ENCODE measurements at regions not wholly inside any gene's neighbourhood (a gene's known extent, or its start where the extent isn't known, plus 50 kb on each side); places are given as distances from the start of the nearest gene placed in this dataset.

DNA sequence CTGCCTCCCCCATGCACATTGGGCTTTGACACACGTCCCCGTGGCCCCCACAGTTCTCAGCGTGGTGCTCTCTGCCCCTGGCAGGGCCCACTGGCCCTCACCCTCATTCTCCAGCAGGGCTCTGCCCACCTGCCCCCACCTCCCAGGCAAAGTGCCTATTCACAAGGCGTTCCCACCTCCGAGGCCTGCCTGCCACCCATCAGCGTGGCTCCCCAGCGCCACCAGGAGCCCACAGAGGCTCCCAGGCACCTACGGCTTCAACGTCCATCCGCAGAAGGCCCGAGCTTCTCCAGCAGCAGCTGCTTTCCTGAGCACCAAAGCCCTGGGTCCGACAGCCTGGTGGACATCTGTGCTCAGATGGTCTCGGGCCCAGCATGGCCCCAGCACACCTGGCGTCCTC is 211.8 kb upstream of the PPP2R2D start:
- no peaks in the 10 kb centered on the region for H3K9me1 ChIP-seq (replicated peaks; ENCODE audit: control insufficient read depth, extremely low read depth, insufficient read depth, low read length)
- no peak overlapping the region for H2AFZ ChIP-seq (ENCODE audit: low read depth, low read length)
- CTCF ChIA-PET, result no interaction called here
- no peaks in the 10 kb centered on the region for H3K4me1 ChIP-seq (ENCODE audit: control insufficient read depth, extremely low read depth, insufficient read depth, low read length)
- H3K36me3 ChIP-seq (ENCODE audit: control insufficient read depth in 2 of 2, extremely low read depth in 1 of 2, insufficient read depth in 2 of 2, low read length in 2 of 2), result no peaks in the 10 kb centered on the region
- H3K27ac ChIP-seq (ENCODE audit: insufficient read depth, low read depth, low read length), result no peak overlapping the region
- no peak overlapping the region for H3K4me3 ChIP-seq (replicated peaks in 1 of 3; ENCODE audit: insufficient read depth in 1 of 3, low read depth in 1 of 3, low read length in 3 of 3)
- intact Hi-C loops (cut with micrococcal nuclease) (no loop called here), dilution Hi-C loops (cut with MboI; ENCODE audit: extremely low pct_ligation_motif_present, low sequenced_read_pairs) (no loop called here)
- DNase-seq (ENCODE audit: low read depth, low spot score) (no peak), FAIRE-seq (no peak)
- H3K9ac ChIP-seq (replicated peaks; ENCODE audit: extremely low read depth, insufficient read depth, low read length), result no peak overlapping the region
- no TSS peak for BruUV-seq (replicated peaks)
- peaks cover 10% of the 10 kb centered on the region for H3K9me3 ChIP-seq (replicated peaks; ENCODE audit: control insufficient read depth, insufficient read depth, low read length)
- no peak overlapping the region for H3K4me2 ChIP-seq (ENCODE audit: insufficient read depth, low read length)
- no peaks in the 10 kb centered on the region for H3K79me2 ChIP-seq (ENCODE audit: control insufficient read depth, insufficient read depth, low read length)
- H3K27me3 ChIP-seq (ENCODE audit: control insufficient read depth in 2 of 2, insufficient read depth in 2 of 2, low read length in 2 of 2), result no peaks in the 10 kb centered on the region
- no peaks in the 10 kb centered on the region for H4K20me1 ChIP-seq (replicated peaks; ENCODE audit: control insufficient read depth, extremely low read depth, insufficient read depth, low read length)
- no peak for TF ChIP-seq POLR2A (IDR thresholded peaks at IDR 0.05; ENCODE audit: low read depth, low read length)
- POLR2A ChIA-PET, result no interaction called here

DNA sequence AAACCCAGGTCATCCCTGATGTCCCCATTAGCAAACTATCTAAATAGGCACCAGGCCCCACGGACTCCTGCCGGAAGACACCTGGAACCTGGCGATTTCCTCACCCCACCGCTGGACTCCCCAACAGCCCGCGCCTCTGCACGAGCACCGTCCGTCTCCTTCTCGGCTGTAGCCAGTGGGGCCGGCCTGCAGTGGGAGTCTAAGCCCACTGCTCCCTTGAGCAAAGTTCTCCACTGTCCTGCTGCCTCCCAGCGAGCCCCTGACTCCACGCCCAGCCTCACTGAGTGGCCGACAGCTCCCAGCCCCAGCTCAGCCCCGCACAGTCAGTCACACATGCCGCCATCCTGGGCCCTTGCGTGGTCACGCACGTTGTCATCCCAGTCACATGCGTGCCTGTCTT is 211.3 kb upstream of the PPP2R2D start:
- FAIRE-seq, result no peak
- Histone ChIP-seq H3K9me1 (replicated peaks; ENCODE audit: control insufficient read depth, extremely low read depth, insufficient read depth, low read length) (no peaks in the 10 kb centered on the region), H3K36me3 (ENCODE audit: control insufficient read depth in 2 of 2, extremely low read depth in 1 of 2, insufficient read depth in 2 of 2, low read length in 2 of 2) (no peaks in the 10 kb centered on the region), H2AFZ (ENCODE audit: low read depth, low read length) (no peak overlapping the region), H3K27me3 (ENCODE audit: control insufficient read depth in 2 of 2, insufficient read depth in 2 of 2, low read length in 2 of 2) (no peaks in the 10 kb centered on the region), H3K79me2 (ENCODE audit: control insufficient read depth, insufficient read depth, low read length) (no peaks in the 10 kb centered on the region), H3K4me3 (replicated peaks in 1 of 3; ENCODE audit: insufficient read depth in 1 of 3, low read depth in 1 of 3, low read length in 3 of 3) (no peak overlapping the region), H3K4me2 (ENCODE audit: insufficient read depth, low read length) (no peak overlapping the region), H3K9ac (replicated peaks; ENCODE audit: extremely low read depth, insufficient read depth, low read length) (no peak overlapping the region), H3K4me1 (ENCODE audit: control insufficient read depth, extremely low read depth, insufficient read depth, low read length) (no peaks in the 10 kb centered on the region), H3K27ac (ENCODE audit: insufficient read depth, low read depth, low read length) (no peak overlapping the region), H3K9me3 (replicated peaks; ENCODE audit: control insufficient read depth, insufficient read depth, low read length) (peaks cover 9% of the 10 kb centered on the region), H4K20me1 (replicated peaks; ENCODE audit: control insufficient read depth, extremely low read depth, insufficient read depth, low read length) (no peaks in the 10 kb centered on the region)
- intact Hi-C loops (cut with micrococcal nuclease), result no loop called here
- dilution Hi-C loops (cut with MboI; ENCODE audit: extremely low pct_ligation_motif_present, low sequenced_read_pairs), result no loop called here
- POLR2A ChIA-PET, result no interaction called here
- DNase-seq (ENCODE audit: low read depth, low spot score), result no peak
- CTCF ChIA-PET, result no interaction called here
- no TSS peak for BruUV-seq (replicated peaks)
- TF ChIP-seq, protein P1, sequence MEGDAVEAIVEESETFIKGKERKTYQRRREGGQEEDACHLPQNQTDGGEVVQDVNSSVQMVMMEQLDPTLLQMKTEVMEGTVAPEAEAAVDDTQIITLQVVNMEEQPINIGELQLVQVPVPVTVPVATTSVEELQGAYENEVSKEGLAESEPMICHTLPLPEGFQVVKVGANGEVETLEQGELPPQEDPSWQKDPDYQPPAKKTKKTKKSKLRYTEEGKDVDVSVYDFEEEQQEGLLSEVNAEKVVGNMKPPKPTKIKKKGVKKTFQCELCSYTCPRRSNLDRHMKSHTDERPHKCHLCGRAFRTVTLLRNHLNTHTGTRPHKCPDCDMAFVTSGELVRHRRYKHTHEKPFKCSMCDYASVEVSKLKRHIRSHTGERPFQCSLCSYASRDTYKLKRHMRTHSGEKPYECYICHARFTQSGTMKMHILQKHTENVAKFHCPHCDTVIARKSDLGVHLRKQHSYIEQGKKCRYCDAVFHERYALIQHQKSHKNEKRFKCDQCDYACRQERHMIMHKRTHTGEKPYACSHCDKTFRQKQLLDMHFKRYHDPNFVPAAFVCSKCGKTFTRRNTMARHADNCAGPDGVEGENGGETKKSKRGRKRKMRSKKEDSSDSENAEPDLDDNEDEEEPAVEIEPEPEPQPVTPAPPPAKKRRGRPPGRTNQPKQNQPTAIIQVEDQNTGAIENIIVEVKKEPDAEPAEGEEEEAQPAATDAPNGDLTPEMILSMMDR (IDR thresholded peaks at IDR 0.05; ENCODE audit: extremely low read depth in 1 of 2, insufficient read depth in 1 of 2, low read depth in 1 of 2, low read length in 2 of 2), result no peak
- TF ChIP-seq EZH2 (IDR thresholded peaks at IDR 0.05; ENCODE audit: borderline replicate concordance, low read depth, low read length, severe bottlenecking) (no peak), POLR2AphosphoS5 (IDR thresholded peaks at IDR 0.05; ENCODE audit: insufficient read depth, low read depth, low read length) (no peak), GATA2 (IDR thresholded peaks at IDR 0.05; ENCODE audit: insufficient read depth, insufficient read length, low read depth, low read length) (no peak), POLR2A (IDR thresholded peaks at IDR 0.05; ENCODE audit: low read depth, low read length) (no peak), FOS (IDR thresholded peaks at IDR 0.05; ENCODE audit: borderline replicate concordance, insufficient read depth, low read length) (no peak), MYC (IDR thresholded peaks at IDR 0.05; ENCODE audit: low read depth, low read length) (no peak), JUN (IDR thresholded peaks at IDR 0.05; ENCODE audit: borderline replicate concordance, insufficient read depth, insufficient read length, low read depth) (no peak)
- TF ChIP-seq, protein P2, sequence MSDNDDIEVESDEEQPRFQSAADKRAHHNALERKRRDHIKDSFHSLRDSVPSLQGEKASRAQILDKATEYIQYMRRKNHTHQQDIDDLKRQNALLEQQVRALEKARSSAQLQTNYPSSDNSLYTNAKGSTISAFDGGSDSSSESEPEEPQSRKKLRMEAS (IDR thresholded peaks at IDR 0.05; ENCODE audit: insufficient read depth, insufficient read length), result no peak
